Cardiac fibroblast (primary cell): ENCODE measurements at regions not wholly inside any gene's neighbourhood (a gene's known extent, or its start where the extent isn't known, plus 50 kb on each side); places are given as distances from the start of the nearest gene placed in this dataset.

ENCODE experiments used
- DNase-seq, 2 donors: peaks; one replicate each; pipeline versions ENCODE4 v3.0.0 to v3.0.0-alpha.2; 2010; ENCODE audit warnings: low read depth in 2 of 2
- H3K4me3 ChIP-seq, 2 donors: replicated peaks in 1 of 2; 1 replicate in 1 of 2; 2 replicates in 1 of 2; pipeline ENCODE4 v1.5.1; 2011; ENCODE audit warnings: low read depth in 2 of 2, low read length in 2 of 2, mild to moderate bottlenecking in 2 of 2, moderate library complexity in 1 of 2
- TF ChIP-seq, protein P1 (sequence below): IDR thresholded peaks from one replicate; pipeline ENCODE4 v1.5.1; 2011; ENCODE audit warnings: low read depth, mild to moderate bottlenecking, low read length, inconsistent platforms

DNA sequence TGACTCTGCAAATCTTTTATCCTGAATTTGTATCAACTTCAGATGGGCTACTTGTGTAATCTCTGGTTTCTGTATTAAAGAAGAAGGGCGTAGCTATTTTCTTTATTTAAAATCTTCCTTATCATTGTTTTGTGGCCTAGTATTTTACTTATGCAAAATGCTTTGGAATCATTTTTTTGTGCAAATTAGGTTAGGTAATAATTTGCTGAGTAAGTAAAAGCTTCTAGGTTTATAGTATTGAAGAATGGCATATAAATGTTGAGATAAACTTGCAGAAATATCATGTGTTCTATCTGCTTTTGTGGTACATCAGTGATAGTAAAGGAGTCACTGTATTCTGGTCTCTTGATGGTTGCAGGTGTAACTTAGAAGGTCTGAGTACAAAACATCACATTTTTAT is 197.2 kb upstream of the IL15 start:
- DNase-seq = no peak
- H3K4me3 ChIP-seq = no peak overlapping the region
- TF ChIP-seq, protein P1, sequence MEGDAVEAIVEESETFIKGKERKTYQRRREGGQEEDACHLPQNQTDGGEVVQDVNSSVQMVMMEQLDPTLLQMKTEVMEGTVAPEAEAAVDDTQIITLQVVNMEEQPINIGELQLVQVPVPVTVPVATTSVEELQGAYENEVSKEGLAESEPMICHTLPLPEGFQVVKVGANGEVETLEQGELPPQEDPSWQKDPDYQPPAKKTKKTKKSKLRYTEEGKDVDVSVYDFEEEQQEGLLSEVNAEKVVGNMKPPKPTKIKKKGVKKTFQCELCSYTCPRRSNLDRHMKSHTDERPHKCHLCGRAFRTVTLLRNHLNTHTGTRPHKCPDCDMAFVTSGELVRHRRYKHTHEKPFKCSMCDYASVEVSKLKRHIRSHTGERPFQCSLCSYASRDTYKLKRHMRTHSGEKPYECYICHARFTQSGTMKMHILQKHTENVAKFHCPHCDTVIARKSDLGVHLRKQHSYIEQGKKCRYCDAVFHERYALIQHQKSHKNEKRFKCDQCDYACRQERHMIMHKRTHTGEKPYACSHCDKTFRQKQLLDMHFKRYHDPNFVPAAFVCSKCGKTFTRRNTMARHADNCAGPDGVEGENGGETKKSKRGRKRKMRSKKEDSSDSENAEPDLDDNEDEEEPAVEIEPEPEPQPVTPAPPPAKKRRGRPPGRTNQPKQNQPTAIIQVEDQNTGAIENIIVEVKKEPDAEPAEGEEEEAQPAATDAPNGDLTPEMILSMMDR = no peak

DNA sequence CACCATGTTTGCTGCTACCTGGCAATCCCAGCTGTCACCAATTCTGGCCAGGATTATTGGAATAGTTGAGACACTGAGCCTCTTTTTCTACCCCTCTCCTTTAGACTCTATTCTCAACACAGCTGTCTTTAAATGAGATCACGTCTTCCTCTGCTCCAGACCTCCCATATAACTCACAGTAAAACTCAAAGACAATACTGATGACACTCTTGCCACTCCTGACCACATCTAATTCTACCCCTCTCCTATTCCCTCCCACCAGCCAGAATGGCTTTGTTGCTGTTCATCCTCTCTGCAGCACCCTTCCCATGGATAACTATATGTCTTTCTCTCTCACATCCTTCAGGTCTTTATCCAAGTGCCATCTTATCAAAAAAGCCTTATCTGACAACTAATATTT is 188.6 kb upstream of the IL15 start:
- no peak for DNase-seq
- TF ChIP-seq, protein P1 = no peak

DNA sequence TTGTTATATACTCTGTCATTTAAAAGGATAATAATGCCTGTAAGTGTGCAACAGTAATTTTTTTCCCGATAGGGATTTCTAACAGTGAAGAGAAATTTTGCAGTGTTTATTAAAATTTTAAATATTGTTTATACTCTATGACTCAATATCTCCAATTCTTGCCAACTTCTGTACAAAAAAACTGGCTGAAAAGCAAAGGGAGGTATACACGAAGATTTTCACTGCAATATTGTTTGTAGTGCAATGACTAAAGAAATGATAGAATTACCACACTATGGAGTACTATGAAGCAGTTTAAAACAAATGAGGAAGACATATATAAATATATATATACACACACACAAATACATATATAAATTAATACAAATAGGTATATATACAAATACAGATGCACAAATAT is 187.9 kb upstream of the IL15 start:
- DNase-seq = peak in 1 of 2 donors; percentile 41
- TF ChIP-seq, protein P1 = no peak
- no peak overlapping the region for H3K4me3 ChIP-seq

More for the DNA sequence above, 188.6 kb upstream of the IL15 start:
- H3K4me3 ChIP-seq = no peak overlapping the region

DNA sequence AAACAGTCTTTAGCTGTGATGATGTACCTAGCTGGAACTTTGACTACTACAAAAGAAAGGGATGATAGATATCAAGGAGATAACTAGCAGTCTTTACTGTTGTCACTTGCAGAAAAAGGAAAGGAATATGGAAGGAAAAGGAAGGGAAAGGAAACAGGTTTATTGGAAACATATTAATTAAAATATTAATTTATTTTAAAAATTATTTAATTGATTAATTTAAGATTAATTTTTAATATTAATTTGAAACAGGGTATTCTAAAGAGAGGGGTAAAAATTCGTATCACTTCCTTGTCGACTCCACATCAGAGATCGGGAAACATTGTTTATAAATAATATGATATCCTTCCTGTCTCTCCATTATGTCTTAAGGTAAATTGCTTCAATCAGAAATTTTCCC is 186.5 kb upstream of the IL15 start:
- no peak for DNase-seq
- TF ChIP-seq, protein P1 = no peak
- H3K4me3 ChIP-seq = no peak overlapping the region

DNA sequence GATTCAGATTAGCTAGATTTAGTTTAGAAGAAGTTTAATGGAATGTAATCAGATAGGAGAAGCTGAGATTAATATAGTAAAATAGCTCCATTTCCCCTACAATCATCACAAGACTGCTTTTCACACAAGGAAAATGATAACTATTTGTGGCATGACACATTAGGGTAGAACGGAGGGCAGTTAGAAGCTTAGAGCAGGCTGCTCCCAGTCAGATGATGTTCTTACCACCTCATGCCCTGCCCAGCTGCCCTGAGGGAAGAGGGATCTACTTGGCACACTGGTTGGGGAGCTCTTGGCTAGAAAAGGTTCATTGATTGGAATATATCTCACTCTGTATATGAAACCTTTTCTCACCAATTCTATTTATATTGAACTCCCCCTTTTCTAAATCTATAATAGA is 180.7 kb upstream of the IL15 start:
- TF ChIP-seq, protein P1 = no peak
- peak; percentile 6 to 17 for DNase-seq
- H3K4me3 ChIP-seq = no peak overlapping the region

DNA sequence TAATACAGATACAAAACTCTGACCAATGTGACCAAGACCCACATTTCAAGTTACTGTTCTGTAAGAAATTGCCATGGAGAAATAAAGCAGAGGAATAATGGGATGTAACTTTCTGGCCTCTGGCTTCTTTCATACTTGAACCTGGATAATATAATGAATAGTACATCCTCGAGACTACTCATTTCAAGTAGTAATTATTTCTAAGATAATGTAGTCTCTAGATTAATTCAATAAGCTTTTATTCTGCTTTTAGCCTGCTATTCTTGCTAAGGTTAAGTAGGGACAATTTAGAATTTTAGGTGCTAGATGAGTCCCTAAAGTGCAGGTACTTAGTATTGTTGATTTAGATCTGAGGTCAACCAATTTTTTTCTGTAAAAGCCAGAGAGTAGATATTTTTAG is 178.7 kb upstream of the IL15 start:
- no peak for DNase-seq
- TF ChIP-seq, protein P1 = no peak
- H3K4me3 ChIP-seq = no peak overlapping the region

DNA sequence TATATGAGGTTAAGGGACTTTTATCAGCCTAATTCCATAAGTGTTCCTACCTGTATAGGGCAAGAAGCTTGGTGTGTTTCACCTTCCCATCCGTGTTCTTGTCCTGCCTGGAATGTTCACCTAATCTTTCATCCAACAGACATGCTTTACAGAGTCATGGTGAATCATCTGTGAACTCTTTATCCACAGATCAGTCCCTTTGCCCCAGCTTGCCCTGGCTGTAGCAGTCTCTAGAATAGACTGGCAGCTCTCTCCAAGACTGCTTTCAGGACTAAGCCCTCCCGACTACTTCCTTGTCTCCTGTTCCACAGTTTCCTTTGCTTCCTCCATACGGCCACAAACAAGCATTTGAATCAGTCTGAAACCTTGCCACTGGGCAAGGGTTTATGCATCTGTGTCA is 177.9 kb upstream of the IL15 start:
- peak in 1 of 2 donors; percentile 16 for DNase-seq
- no peak overlapping the region for H3K4me3 ChIP-seq

More for the DNA sequence above, 177.9 kb upstream of the IL15 start:
- TF ChIP-seq, protein P1 = no peak
